ENCODE measurements at regions not wholly inside any gene's neighbourhood (a gene's known extent, or its start where the extent isn't known, plus 50 kb on each side); places are given as distances from the start of the nearest gene placed in this dataset.

- TF ChIP-seq POLR2A (IDR thresholded peaks at IDR 0.05), result no peak
- TF ChIP-seq CTCF (IDR thresholded peaks at IDR 0.05), result no peak
These were observed 324.1 kb upstream of the SFSWAP start for GRCh38 chr12:131386781-131387180.
